ENCODE measurements at regions not wholly inside any gene's neighbourhood (a gene's known extent, or its start where the extent isn't known, plus 50 kb on each side); places are given as distances from the start of the nearest gene placed in this dataset.

DNA sequence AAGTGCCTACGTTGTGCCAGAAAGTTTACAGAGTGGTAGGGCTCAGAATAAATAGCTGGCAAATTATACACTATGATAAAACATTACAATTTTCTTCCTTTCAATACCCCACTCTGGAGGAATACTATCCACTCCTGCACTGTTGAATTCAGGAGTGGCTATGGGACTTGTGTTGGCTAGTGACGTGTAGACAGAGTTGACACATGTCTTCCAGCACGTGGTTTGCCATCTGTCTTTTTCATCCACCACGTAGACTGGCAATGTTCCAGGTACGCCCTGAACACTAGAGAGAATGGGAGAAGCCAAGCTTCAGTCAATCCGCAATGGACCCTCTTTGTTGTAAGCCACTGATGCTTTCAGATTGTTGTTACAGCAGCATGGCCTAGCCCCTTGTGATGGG, 168.8 kb upstream of the RBPJ start:
- POLR2A ChIA-PET = interaction anchor here (0.6 kb wide), 1 partner anchor 10 kb away, joined by 3 read pairs; no protein-coding TSS in a partner anchor
- CTCF ChIA-PET = interaction anchor here (1.6 kb wide), 1 partner anchor 10 kb away, joined by 4 read pairs; no protein-coding TSS in a partner anchor
- TF ChIP-seq, protein P1, sequence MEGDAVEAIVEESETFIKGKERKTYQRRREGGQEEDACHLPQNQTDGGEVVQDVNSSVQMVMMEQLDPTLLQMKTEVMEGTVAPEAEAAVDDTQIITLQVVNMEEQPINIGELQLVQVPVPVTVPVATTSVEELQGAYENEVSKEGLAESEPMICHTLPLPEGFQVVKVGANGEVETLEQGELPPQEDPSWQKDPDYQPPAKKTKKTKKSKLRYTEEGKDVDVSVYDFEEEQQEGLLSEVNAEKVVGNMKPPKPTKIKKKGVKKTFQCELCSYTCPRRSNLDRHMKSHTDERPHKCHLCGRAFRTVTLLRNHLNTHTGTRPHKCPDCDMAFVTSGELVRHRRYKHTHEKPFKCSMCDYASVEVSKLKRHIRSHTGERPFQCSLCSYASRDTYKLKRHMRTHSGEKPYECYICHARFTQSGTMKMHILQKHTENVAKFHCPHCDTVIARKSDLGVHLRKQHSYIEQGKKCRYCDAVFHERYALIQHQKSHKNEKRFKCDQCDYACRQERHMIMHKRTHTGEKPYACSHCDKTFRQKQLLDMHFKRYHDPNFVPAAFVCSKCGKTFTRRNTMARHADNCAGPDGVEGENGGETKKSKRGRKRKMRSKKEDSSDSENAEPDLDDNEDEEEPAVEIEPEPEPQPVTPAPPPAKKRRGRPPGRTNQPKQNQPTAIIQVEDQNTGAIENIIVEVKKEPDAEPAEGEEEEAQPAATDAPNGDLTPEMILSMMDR (IDR thresholded peaks at IDR 0.05; ENCODE audit: insufficient read depth, low read depth, low read length) = no peak

DNA sequence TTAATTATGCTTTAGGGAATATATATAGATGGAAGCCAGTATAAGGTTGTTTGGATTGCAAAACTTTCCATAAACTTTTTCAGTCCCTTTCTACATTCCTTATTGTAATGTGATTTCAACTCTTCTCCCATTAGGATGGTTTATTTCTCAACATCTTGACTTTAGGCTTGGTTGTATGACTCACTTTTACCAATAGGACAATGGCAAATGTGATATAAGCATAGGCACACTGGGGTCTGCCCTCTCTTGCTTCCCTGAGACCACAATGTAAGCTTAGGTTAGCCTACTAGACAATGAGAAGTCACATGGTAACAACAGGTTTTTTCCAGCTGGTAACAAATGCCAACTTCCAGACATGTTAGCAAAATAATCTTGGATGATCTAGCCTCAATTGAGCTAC, 163.3 kb upstream of the RBPJ start:
- Histone ChIP-seq H3K27me3 (ENCODE audit: control insufficient read depth, insufficient read depth, low read length) (no peaks in the 10 kb centered on the region), H3K36me3 (ENCODE audit: control insufficient read depth, insufficient read depth, low read length) (no peaks in the 10 kb centered on the region), H3K4me3 (ENCODE audit: low read depth, low read length) (no peak overlapping the region)
- no peak for DNase-seq (ENCODE audit: low read depth)
- POLR2A ChIA-PET = no interaction called here
- TF ChIP-seq, protein P1 (IDR thresholded peaks at IDR 0.05; ENCODE audit: insufficient read depth, low read depth, low read length) = no peak
- CTCF ChIA-PET = interaction anchor here (0.9 to 1.8 kb wide), 2 partner anchors 16 to 169 kb away, joined by 5 to 6 read pairs; no protein-coding TSS in a partner anchor

More for the DNA sequence above, 168.8 kb upstream of the RBPJ start:
- Histone ChIP-seq H3K4me3 (ENCODE audit: low read depth, low read length) (no peak overlapping the region), H3K36me3 (ENCODE audit: control insufficient read depth, insufficient read depth, low read length) (no peaks in the 10 kb centered on the region), H3K27me3 (ENCODE audit: control insufficient read depth, insufficient read depth, low read length) (no peaks in the 10 kb centered on the region)
- no peak for DNase-seq (ENCODE audit: low read depth)

DNA sequence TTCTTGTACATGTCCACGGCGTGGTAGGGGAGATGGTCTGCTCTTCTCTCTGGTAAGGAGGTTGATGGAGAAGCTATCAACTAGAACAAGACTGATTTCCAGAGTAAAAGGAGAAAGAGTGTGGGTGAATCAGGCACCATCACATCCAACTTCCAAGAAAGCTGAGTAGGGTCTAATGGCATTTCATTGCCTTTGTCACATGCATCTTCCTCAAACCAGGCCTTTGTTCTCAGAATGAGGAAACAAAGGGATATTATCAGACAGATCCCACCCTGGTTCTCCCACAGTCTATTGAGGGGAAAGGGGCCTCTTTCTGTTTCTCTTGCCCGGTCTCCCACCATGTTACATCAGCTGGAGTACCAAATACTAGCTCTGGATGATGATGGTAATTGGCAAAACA, 160.2 kb upstream of the RBPJ start:
- TF ChIP-seq, protein P1 (IDR thresholded peaks at IDR 0.05; ENCODE audit: insufficient read depth, low read depth, low read length) = no peak
- ChIA-PET POLR2A (no interaction called here), CTCF (interaction anchor here (0.8 to 1.2 kb wide), 2 partner anchors 12 to 78 kb away, joined by 4 to 5 read pairs; no protein-coding TSS in a partner anchor)
- no peak overlapping the region for H3K4me3 ChIP-seq (ENCODE audit: low read depth, low read length)
- DNase-seq (ENCODE audit: low read depth) = no peak
- H3K27me3 ChIP-seq (ENCODE audit: control insufficient read depth, insufficient read depth, low read length) = no peaks in the 10 kb centered on the region
- H3K36me3 ChIP-seq (ENCODE audit: control insufficient read depth, insufficient read depth, low read length) = no peaks in the 10 kb centered on the region

DNA sequence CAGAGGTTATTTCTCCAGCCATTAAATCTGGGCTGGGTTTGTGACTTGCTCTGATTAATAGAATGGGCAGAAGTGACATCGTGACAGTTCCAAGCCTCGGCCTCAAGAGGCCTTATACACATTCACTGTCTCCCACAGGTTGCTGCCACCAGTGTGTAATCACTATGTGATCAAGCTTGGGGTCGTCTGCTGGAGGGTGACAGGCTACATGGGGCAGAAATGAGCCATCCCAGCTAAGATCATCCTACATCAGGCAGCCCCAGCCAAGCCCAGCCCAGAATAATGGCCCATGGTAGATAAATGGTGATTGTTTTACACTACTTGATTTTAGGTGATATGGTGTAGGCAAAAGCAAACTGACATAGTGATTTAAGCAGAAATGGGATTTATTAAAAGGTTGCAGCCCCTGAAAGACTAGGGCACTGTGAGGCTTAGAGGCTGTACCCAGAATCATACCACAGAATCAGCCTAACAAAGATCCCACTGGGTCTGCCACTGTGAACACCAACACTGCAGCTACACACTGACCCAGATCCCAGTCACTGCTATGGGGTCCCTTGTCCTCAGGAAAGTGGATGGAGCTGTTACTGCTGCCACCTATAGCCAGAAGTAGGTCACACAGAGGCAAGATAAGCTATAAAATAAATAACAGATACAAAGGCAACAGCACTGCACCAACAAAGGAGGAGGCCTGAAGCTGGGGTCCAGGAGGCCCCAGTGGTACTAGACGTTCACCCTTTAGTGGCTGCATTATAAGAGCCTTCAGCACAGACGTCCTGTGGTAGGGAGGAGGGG, 159.6 kb upstream of the RBPJ start:
- TF ChIP-seq, protein P1 (IDR thresholded peaks at IDR 0.05; ENCODE audit: insufficient read depth, low read depth, low read length) = 0 out of 2 replicates have a peak, but pooled peaks have one; percentile 12
- ChIA-PET CTCF (interaction anchor here (0.8 to 1.2 kb wide), 2 partner anchors 11 to 77 kb away, joined by 4 to 5 read pairs; no protein-coding TSS in a partner anchor), POLR2A (no interaction called here)
- no peak overlapping the region for H3K4me3 ChIP-seq (ENCODE audit: low read depth, low read length)
- DNase-seq (ENCODE audit: low read depth) = no peak
- no peaks in the 10 kb centered on the region for H3K36me3 ChIP-seq (ENCODE audit: control insufficient read depth, insufficient read depth, low read length)
- no peaks in the 10 kb centered on the region for H3K27me3 ChIP-seq (ENCODE audit: control insufficient read depth, insufficient read depth, low read length)

DNA sequence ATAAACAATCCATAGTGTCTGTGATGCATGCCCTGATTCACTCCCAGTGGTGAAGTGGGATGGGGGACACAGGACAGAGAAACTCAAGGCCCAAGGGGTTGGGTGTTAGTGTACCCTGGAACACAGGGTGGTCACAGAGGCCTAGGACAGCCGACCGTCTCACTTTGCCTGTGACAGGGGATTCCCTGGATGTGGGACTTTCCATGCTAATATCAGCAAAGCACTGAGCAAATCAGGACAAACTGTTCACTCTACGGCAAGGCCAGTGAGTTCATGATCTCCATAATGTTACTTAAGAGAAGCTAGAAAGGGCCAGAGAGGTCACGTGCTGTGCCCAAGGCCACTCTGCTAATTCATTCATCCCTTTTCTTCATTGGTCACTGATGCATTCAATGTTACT, 158.7 kb upstream of the RBPJ start:
- no peaks in the 10 kb centered on the region for H3K36me3 ChIP-seq (ENCODE audit: control insufficient read depth, insufficient read depth, low read length)
- H3K4me3 ChIP-seq (ENCODE audit: low read depth, low read length) = no peak overlapping the region
- TF ChIP-seq, protein P1 (IDR thresholded peaks at IDR 0.05; ENCODE audit: insufficient read depth, low read depth, low read length) = no peak
- ChIA-PET POLR2A (interaction anchor here (0.6 kb wide), 1 partner anchor 10 kb away, joined by 3 read pairs; no protein-coding TSS in a partner anchor), CTCF (no interaction called here)
- DNase-seq (ENCODE audit: low read depth) = no peak
- H3K27me3 ChIP-seq (ENCODE audit: control insufficient read depth, insufficient read depth, low read length) = no peaks in the 10 kb centered on the region
